T follicular helper cell (primary cell): ENCODE measurements at regions not wholly inside any gene's neighbourhood (a gene's known extent, or its start where the extent isn't known, plus 50 kb on each side); places are given as distances from the start of the nearest gene placed in this dataset.

Source experiments
- DNase-seq: peaks from one replicate; pipeline ENCODE4 v3.0.0-alpha.2; 2020; ENCODE audit warnings: low read depth

- no peak for DNase-seq
These were observed 160.4 kb upstream of the ECI2 start for GRCh38 chr6:4295783-4296155.

- DNase-seq: no peak
These were observed 159.8 kb upstream of the ECI2 start for GRCh38 chr6:4295058-4295782.

- DNase-seq: no peak
These were observed 159.3 kb upstream of the ECI2 start for GRCh38 chr6:4294636-4295035.

GRCh38 chr6:4291453-4292403 is 156.4 kb upstream of the ECI2 start:
- no peak for DNase-seq

- DNase-seq: no peak
These were observed 154.5 kb upstream of the ECI2 start for GRCh38 chr6:4289770-4290320.

GRCh38 chr6:4287811-4288244 is 152.5 kb upstream of the ECI2 start:
- DNase-seq: no peak

GRCh38 chr6:4287372-4287771 is 152.0 kb upstream of the ECI2 start:
- DNase-seq: no peak

GRCh38 chr6:4282926-4283325 is 147.6 kb upstream of the ECI2 start:
- DNase-seq: no peak

GRCh38 chr6:4281341-4282293 is 146.2 kb upstream of the ECI2 start:
- no peak for DNase-seq

- no peak for DNase-seq
These were observed 145.3 kb upstream of the ECI2 start for GRCh38 chr6:4280707-4281106.

- DNase-seq: no peak
These were observed 144.7 kb upstream of the ECI2 start for GRCh38 chr6:4280031-4280430.

- no peak for DNase-seq
These were observed 139.2 kb upstream of the ECI2 start for GRCh38 chr6:4274382-4275082.

GRCh38 chr6:4272996-4273395 is 137.6 kb upstream of the ECI2 start:
- DNase-seq: no peak

- no peak for DNase-seq
These were observed 136.5 kb upstream of the ECI2 start for GRCh38 chr6:4271761-4272470.

GRCh38 chr6:4270776-4271175 is 135.4 kb upstream of the ECI2 start:
- DNase-seq: no peak

GRCh38 chr6:4270001-4270400 is 134.6 kb upstream of the ECI2 start:
- no peak for DNase-seq

GRCh38 chr6:4268171-4268570 is 132.8 kb upstream of the ECI2 start:
- no peak for DNase-seq

- no peak for DNase-seq
These were observed 130.4 kb upstream of the ECI2 start for GRCh38 chr6:4265740-4266139.

GRCh38 chr6:4264601-4265000 is 129.2 kb upstream of the ECI2 start:
- no peak for DNase-seq

GRCh38 chr6:4264081-4264480 is 128.7 kb upstream of the ECI2 start:
- DNase-seq: no peak
